ENCODE measurements at regions not wholly inside any gene's neighbourhood (a gene's known extent, or its start where the extent isn't known, plus 50 kb on each side); places are given as distances from the start of the nearest gene placed in this dataset.

DNA sequence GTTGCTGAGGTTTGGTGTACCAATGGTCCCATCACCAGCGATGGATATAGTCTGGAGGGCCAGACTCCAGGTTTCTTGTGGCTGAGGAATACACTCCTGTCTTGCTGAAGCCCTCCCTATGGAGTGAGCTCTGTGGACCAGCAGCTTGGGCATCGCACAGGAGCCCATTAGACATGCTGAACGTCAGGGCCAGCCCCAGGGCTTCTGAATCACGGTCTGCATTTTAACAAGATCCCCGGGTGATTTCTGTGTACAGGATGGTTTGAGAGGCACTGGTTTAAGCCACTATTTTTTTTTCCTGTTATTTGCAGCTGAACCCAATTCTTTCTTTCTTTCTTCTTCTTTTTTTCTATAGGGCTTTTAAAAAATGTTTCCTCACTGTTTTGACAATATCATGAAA is 69.5 kb upstream of the XCR1 start:
- ChIA-PET POLR2A (interaction anchor here (0.6 to 0.9 kb wide), 2 partner anchors 38 to 112 kb away, joined by 3 read pairs; no protein-coding TSS in a partner anchor), CTCF (ENCODE audit: low intra/inter-chr PET ratio) (interaction anchor here (0.5 kb wide), 1 partner anchor 59 kb away, joined by 3 read pairs; no protein-coding TSS in a partner anchor)
- H3K9me3 ChIP-seq (replicated peaks; ENCODE audit: control insufficient read depth, insufficient read depth, low read depth, low read length) = no peaks in the 10 kb centered on the region
- no peaks in the 10 kb centered on the region for H3K9me1 ChIP-seq (ENCODE audit: control insufficient read depth, insufficient read depth, low read length)
- H4K20me1 ChIP-seq (replicated peaks; ENCODE audit: control insufficient read depth, insufficient read depth, low read length) = no peaks in the 10 kb centered on the region
- ATAC-seq = no peak
- H3K9ac ChIP-seq (ENCODE audit: insufficient read depth in 1 of 2, low read depth in 2 of 2, low read length in 2 of 2) = no peak overlapping the region
- no peak overlapping the region for H3K27ac ChIP-seq (ENCODE audit: extremely low read depth, low read depth, low read length)
- WGBS (ENCODE audit: insufficient coverage, low coverage, missing lambda C conversion rate) = 4% methylated on average over 5 of the region's 5 CpGs
- no peak overlapping the region for H3K4me3 ChIP-seq
- no peaks in the 10 kb centered on the region for H3K36me3 ChIP-seq (ENCODE audit: control insufficient read depth, insufficient read depth, low read length)
- no peaks in the 10 kb centered on the region for H3K79me2 ChIP-seq (ENCODE audit: control insufficient read depth, insufficient read depth, low read length)
- no peak overlapping the region for H3K4me2 ChIP-seq (ENCODE audit: insufficient read depth, low read length)
- no peak overlapping the region for H2AFZ ChIP-seq (ENCODE audit: low read depth, low read length)
- no TSS peak for BruUV-seq (replicated peaks)
- no peak for FAIRE-seq
- DNase-seq (ENCODE audit: extremely low read depth in 1 of 4, low spot score in 3 of 4) = no peak
- in situ Hi-C loops (cut with MboI) (no loop called here), intact Hi-C loops (cut with micrococcal nuclease) (no loop called here)
- TF ChIP-seq HMGN3 (IDR thresholded peaks at IDR 0.05; ENCODE audit: borderline replicate concordance, extremely low read depth, insufficient read length, low read depth, low read length) = no peak
- H3K27me3 ChIP-seq (ENCODE audit: control insufficient read depth in 2 of 2, insufficient read depth in 2 of 2, low read length in 2 of 2) = peaks cover 12 to 24% of the 10 kb centered on the region in 2 experiments; a peak in 3 of 5 replicates
- H3K4me1 ChIP-seq (replicated peaks in 1 of 2; ENCODE audit: control insufficient read depth in 2 of 2, insufficient read depth in 2 of 2, low read length in 2 of 2) = no peaks in the 10 kb centered on the region; a peak in 1 of 5 replicates

DNA sequence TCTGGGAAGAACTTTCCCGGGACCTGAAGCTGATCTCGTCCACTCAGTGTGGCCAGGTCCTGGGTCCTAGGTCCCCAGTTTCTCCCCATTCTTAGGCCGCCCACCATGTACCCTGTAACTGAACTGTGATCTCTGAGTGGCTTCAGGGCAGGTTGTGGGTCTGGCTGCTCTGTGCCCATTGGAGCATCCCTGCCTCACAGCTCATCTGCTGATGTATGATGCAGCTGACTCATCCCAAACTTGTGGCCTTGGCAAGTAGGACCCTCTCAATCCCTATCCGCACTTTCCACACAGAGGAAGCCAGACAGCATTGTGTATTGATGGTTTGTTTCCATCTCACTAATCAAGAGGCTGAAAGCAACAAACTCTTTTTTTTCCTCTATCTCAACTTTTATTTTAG is 69.1 kb upstream of the XCR1 start:
- Histone ChIP-seq H3K27me3 (ENCODE audit: control insufficient read depth in 2 of 2, insufficient read depth in 2 of 2, low read length in 2 of 2) (peaks cover 12 to 24% of the 10 kb centered on the region in 2 experiments; a peak in 3 of 5 replicates), H3K9me1 (ENCODE audit: control insufficient read depth, insufficient read depth, low read length) (no peaks in the 10 kb centered on the region), H3K27ac (ENCODE audit: extremely low read depth, low read depth, low read length) (no peak overlapping the region), H2AFZ (ENCODE audit: low read depth, low read length) (no peak overlapping the region), H3K9me3 (replicated peaks; ENCODE audit: control insufficient read depth, insufficient read depth, low read depth, low read length) (no peaks in the 10 kb centered on the region), H3K4me3 (no peak overlapping the region), H3K9ac (ENCODE audit: insufficient read depth in 1 of 2, low read depth in 2 of 2, low read length in 2 of 2) (no peak overlapping the region), H4K20me1 (replicated peaks; ENCODE audit: control insufficient read depth, insufficient read depth, low read length) (no peaks in the 10 kb centered on the region), H3K4me2 (ENCODE audit: insufficient read depth, low read length) (no peak overlapping the region), H3K36me3 (ENCODE audit: control insufficient read depth, insufficient read depth, low read length) (no peaks in the 10 kb centered on the region), H3K4me1 (replicated peaks in 1 of 2; ENCODE audit: control insufficient read depth in 2 of 2, insufficient read depth in 2 of 2, low read length in 2 of 2) (no peaks in the 10 kb centered on the region; a peak in 1 of 5 replicates), H3K79me2 (ENCODE audit: control insufficient read depth, insufficient read depth, low read length) (no peaks in the 10 kb centered on the region)
- in situ Hi-C loops (cut with MboI) = no loop called here
- no peak for DNase-seq (ENCODE audit: extremely low read depth in 1 of 4, low spot score in 3 of 4)
- intact Hi-C loops (cut with micrococcal nuclease) = no loop called here
- ChIA-PET CTCF (ENCODE audit: low intra/inter-chr PET ratio) (interaction anchor here (0.5 kb wide), 1 partner anchor 58 kb away, joined by 3 read pairs; no protein-coding TSS in a partner anchor), POLR2A (interaction anchor here (0.6 to 1.0 kb wide), 4 partner anchors 13 to 199 kb away, joined by 3 read pairs; no protein-coding TSS in a partner anchor)
- ATAC-seq = no peak
- 6% methylated on average over 4 of the region's 4 CpGs for WGBS (ENCODE audit: insufficient coverage, low coverage, missing lambda C conversion rate)
- TF ChIP-seq COPS2 (conservative IDR thresholded peaks at IDR 0.05) (no peak), XRCC5 (IDR thresholded peaks at IDR 0.05; ENCODE audit: low read depth, low read length) (no peak), ZBTB17 (CRISPR knock-in tag; IDR thresholded peaks at IDR 0.05) (no peak), RFX1 (IDR thresholded peaks at IDR 0.05) (no peak)
- TF ChIP-seq, protein P1, sequence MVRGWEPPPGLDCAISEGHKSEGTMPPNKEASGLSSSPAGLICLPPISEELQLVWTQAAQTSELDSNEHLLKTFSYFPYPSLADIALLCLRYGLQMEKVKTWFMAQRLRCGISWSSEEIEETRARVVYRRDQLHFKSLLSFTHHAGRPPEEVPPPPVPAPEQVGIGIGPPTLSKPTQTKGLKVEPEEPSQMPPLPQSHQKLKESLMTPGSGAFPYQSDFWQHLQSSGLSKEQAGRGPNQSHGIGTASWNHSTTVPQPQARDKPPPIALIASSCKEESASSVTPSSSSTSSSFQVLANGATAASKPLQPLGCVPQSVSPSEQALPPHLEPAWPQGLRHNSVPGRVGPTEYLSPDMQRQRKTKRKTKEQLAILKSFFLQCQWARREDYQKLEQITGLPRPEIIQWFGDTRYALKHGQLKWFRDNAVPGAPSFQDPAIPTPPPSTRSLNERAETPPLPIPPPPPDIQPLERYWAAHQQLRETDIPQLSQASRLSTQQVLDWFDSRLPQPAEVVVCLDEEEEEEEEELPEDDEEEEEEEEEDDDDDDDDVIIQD (CRISPR knock-in tag; IDR thresholded peaks at IDR 0.05) = no peak
- TF ChIP-seq, protein P2, sequence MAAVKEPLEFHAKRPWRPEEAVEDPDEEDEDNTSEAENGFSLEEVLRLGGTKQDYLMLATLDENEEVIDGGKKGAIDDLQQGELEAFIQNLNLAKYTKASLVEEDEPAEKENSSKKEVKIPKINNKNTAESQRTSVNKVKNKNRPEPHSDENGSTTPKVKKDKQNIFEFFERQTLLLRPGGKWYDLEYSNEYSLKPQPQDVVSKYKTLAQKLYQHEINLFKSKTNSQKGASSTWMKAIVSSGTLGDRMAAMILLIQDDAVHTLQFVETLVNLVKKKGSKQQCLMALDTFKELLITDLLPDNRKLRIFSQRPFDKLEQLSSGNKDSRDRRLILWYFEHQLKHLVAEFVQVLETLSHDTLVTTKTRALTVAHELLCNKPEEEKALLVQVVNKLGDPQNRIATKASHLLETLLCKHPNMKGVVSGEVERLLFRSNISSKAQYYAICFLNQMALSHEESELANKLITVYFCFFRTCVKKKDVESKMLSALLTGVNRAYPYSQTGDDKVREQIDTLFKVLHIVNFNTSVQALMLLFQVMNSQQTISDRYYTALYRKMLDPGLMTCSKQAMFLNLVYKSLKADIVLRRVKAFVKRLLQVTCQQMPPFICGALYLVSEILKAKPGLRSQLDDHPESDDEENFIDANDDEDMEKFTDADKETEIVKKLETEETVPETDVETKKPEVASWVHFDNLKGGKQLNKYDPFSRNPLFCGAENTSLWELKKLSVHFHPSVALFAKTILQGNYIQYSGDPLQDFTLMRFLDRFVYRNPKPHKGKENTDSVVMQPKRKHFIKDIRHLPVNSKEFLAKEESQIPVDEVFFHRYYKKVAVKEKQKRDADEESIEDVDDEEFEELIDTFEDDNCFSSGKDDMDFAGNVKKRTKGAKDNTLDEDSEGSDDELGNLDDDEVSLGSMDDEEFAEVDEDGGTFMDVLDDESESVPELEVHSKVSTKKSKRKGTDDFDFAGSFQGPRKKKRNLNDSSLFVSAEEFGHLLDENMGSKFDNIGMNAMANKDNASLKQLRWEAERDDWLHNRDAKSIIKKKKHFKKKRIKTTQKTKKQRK (IDR thresholded peaks at IDR 0.05; ENCODE audit: borderline replicate concordance, low read depth, low read length) = no peak
- no peak for FAIRE-seq
- no TSS peak for BruUV-seq (replicated peaks)
